ENCODE measurements at regions not wholly inside any gene's neighbourhood (a gene's known extent, or its start where the extent isn't known, plus 50 kb on each side); places are given as distances from the start of the nearest gene placed in this dataset.
"Not testable (repeated sequence)": the region's sequence is repeated elsewhere in the genome, so short reads cannot be mapped to it uniquely, and the experiment has no call there.

- Histone ChIP-seq H3K27me3 (ENCODE audit: control insufficient read depth in 1 of 2, insufficient read depth in 2 of 2, low read length in 2 of 2) (no peaks in the 10 kb centered on the region), H3K27ac (ENCODE audit: low read depth, low read length) (no peak overlapping the region), H3K9ac (ENCODE audit: low read depth in 1 of 2, low read length in 2 of 2) (no peak overlapping the region), H3K36me3 (ENCODE audit: control insufficient read depth in 1 of 2, insufficient read depth in 2 of 2, low read length in 2 of 2) (no peaks in the 10 kb centered on the region), H3K4me3 (ENCODE audit: low read depth in 1 of 2, low read length in 2 of 2) (no peak overlapping the region), H3K9me3 (ENCODE audit: control insufficient read depth in 1 of 2, low read length in 2 of 2) (no peaks in the 10 kb centered on the region), H3K4me1 (ENCODE audit: control insufficient read depth in 1 of 2, insufficient read depth in 2 of 2, low read length in 2 of 2) (peaks cover 5 to 6% of the 10 kb centered on the region in 2 donors)
Measured at GRCh38 chr6:168242111-168242939, 77.3 kb downstream of the DACT2 start.

- Histone ChIP-seq H3K27ac (ENCODE audit: low read depth, low read length) (no peak overlapping the region), H3K4me1 (ENCODE audit: control insufficient read depth in 1 of 2, insufficient read depth in 2 of 2, low read length in 2 of 2) (no peaks in the 10 kb centered on the region), H3K4me3 (ENCODE audit: low read depth in 1 of 2, low read length in 2 of 2) (no peak overlapping the region), H3K9me3 (ENCODE audit: control insufficient read depth in 1 of 2, low read length in 2 of 2) (no peaks in the 10 kb centered on the region), H3K27me3 (ENCODE audit: control insufficient read depth in 1 of 2, insufficient read depth in 2 of 2, low read length in 2 of 2) (no peaks in the 10 kb centered on the region), H3K36me3 (ENCODE audit: control insufficient read depth in 1 of 2, insufficient read depth in 2 of 2, low read length in 2 of 2) (no peaks in the 10 kb centered on the region), H3K9ac (ENCODE audit: low read depth in 1 of 2, low read length in 2 of 2) (no peak overlapping the region)
Measured at GRCh38 chr6:168240160-168240559, 79.4 kb downstream of the DACT2 start.

GRCh38 chr6:168239044-168239773 is 80.4 kb downstream of the DACT2 start:
- H3K9me3 ChIP-seq (ENCODE audit: control insufficient read depth in 1 of 2, low read length in 2 of 2): no peaks in the 10 kb centered on the region
- no peak overlapping the region for H3K4me3 ChIP-seq (ENCODE audit: low read depth in 1 of 2, low read length in 2 of 2)
- no peak overlapping the region for H3K27ac ChIP-seq (ENCODE audit: low read depth, low read length)
- H3K9ac ChIP-seq (ENCODE audit: low read depth in 1 of 2, low read length in 2 of 2): no peak overlapping the region
- no peaks in the 10 kb centered on the region for H3K27me3 ChIP-seq (ENCODE audit: control insufficient read depth in 1 of 2, insufficient read depth in 2 of 2, low read length in 2 of 2)
- no peaks in the 10 kb centered on the region for H3K4me1 ChIP-seq (ENCODE audit: control insufficient read depth in 1 of 2, insufficient read depth in 2 of 2, low read length in 2 of 2)
- H3K36me3 ChIP-seq (ENCODE audit: control insufficient read depth in 1 of 2, insufficient read depth in 2 of 2, low read length in 2 of 2): no peaks in the 10 kb centered on the region

- no peaks in the 10 kb centered on the region for H3K9me3 ChIP-seq (ENCODE audit: control insufficient read depth in 1 of 2, low read length in 2 of 2)
- no peaks in the 10 kb centered on the region for H3K4me1 ChIP-seq (ENCODE audit: control insufficient read depth in 1 of 2, insufficient read depth in 2 of 2, low read length in 2 of 2)
- no peak overlapping the region for H3K27ac ChIP-seq (ENCODE audit: low read depth, low read length)
- no peaks in the 10 kb centered on the region for H3K27me3 ChIP-seq (ENCODE audit: control insufficient read depth in 1 of 2, insufficient read depth in 2 of 2, low read length in 2 of 2)
- H3K4me3 ChIP-seq (ENCODE audit: low read depth in 1 of 2, low read length in 2 of 2): no peak overlapping the region
- H3K9ac ChIP-seq (ENCODE audit: low read depth in 1 of 2, low read length in 2 of 2): no peak overlapping the region
- H3K36me3 ChIP-seq (ENCODE audit: control insufficient read depth in 1 of 2, insufficient read depth in 2 of 2, low read length in 2 of 2): no peaks in the 10 kb centered on the region
Measured at GRCh38 chr6:168238159-168238909, 81.2 kb downstream of the DACT2 start.

- H3K27ac ChIP-seq (ENCODE audit: low read depth, low read length); H3K9me3 ChIP-seq (ENCODE audit: control insufficient read depth in 1 of 2, low read length in 2 of 2); H3K4me3 ChIP-seq (ENCODE audit: low read depth in 1 of 2, low read length in 2 of 2); H3K27me3 ChIP-seq (ENCODE audit: control insufficient read depth in 1 of 2, insufficient read depth in 2 of 2, low read length in 2 of 2); H3K36me3 ChIP-seq (ENCODE audit: control insufficient read depth in 1 of 2, insufficient read depth in 2 of 2, low read length in 2 of 2); H3K4me1 ChIP-seq (ENCODE audit: control insufficient read depth in 1 of 2, insufficient read depth in 2 of 2, low read length in 2 of 2); H3K9ac ChIP-seq (ENCODE audit: low read depth in 1 of 2, low read length in 2 of 2): not testable (repeated sequence)
Measured at GRCh38 chr6:168233875-168234213, 85.7 kb downstream of the DACT2 start.

- Histone ChIP-seq H3K36me3 (ENCODE audit: control insufficient read depth in 1 of 2, insufficient read depth in 2 of 2, low read length in 2 of 2) (no peaks in the 10 kb centered on the region), H3K9ac (ENCODE audit: low read depth in 1 of 2, low read length in 2 of 2) (no peak overlapping the region), H3K4me3 (ENCODE audit: low read depth in 1 of 2, low read length in 2 of 2) (no peak overlapping the region), H3K4me1 (ENCODE audit: control insufficient read depth in 1 of 2, insufficient read depth in 2 of 2, low read length in 2 of 2) (no peaks in the 10 kb centered on the region), H3K27ac (ENCODE audit: low read depth, low read length) (no peak overlapping the region), H3K9me3 (ENCODE audit: control insufficient read depth in 1 of 2, low read length in 2 of 2) (no peaks in the 10 kb centered on the region), H3K27me3 (ENCODE audit: control insufficient read depth in 1 of 2, insufficient read depth in 2 of 2, low read length in 2 of 2) (no peaks in the 10 kb centered on the region)
Measured at GRCh38 chr6:168232989-168233874, 86.3 kb downstream of the DACT2 start.

- Histone ChIP-seq H3K27me3 (ENCODE audit: control insufficient read depth in 1 of 2, insufficient read depth in 2 of 2, low read length in 2 of 2) (no peaks in the 10 kb centered on the region), H3K4me3 (ENCODE audit: low read depth in 1 of 2, low read length in 2 of 2) (no peak overlapping the region), H3K9ac (ENCODE audit: low read depth in 1 of 2, low read length in 2 of 2) (no peak overlapping the region), H3K4me1 (ENCODE audit: control insufficient read depth in 1 of 2, insufficient read depth in 2 of 2, low read length in 2 of 2) (no peaks in the 10 kb centered on the region), H3K27ac (ENCODE audit: low read depth, low read length) (no peak overlapping the region), H3K9me3 (ENCODE audit: control insufficient read depth in 1 of 2, low read length in 2 of 2) (no peaks in the 10 kb centered on the region), H3K36me3 (ENCODE audit: control insufficient read depth in 1 of 2, insufficient read depth in 2 of 2, low read length in 2 of 2) (no peaks in the 10 kb centered on the region)
Measured at GRCh38 chr6:168232528-168232927, 87.0 kb downstream of the DACT2 start.

GRCh38 chr6:168232062-168232461 is 87.5 kb downstream of the DACT2 start:
- Histone ChIP-seq H3K27me3 (ENCODE audit: control insufficient read depth in 1 of 2, insufficient read depth in 2 of 2, low read length in 2 of 2) (no peaks in the 10 kb centered on the region), H3K9ac (ENCODE audit: low read depth in 1 of 2, low read length in 2 of 2) (no peak overlapping the region), H3K27ac (ENCODE audit: low read depth, low read length) (no peak overlapping the region), H3K4me1 (ENCODE audit: control insufficient read depth in 1 of 2, insufficient read depth in 2 of 2, low read length in 2 of 2) (no peaks in the 10 kb centered on the region), H3K4me3 (ENCODE audit: low read depth in 1 of 2, low read length in 2 of 2) (no peak overlapping the region), H3K9me3 (ENCODE audit: control insufficient read depth in 1 of 2, low read length in 2 of 2) (no peaks in the 10 kb centered on the region), H3K36me3 (ENCODE audit: control insufficient read depth in 1 of 2, insufficient read depth in 2 of 2, low read length in 2 of 2) (no peaks in the 10 kb centered on the region)

- H3K4me3 ChIP-seq (ENCODE audit: low read depth in 1 of 2, low read length in 2 of 2): no peak overlapping the region
- H3K9me3 ChIP-seq (ENCODE audit: control insufficient read depth in 1 of 2, low read length in 2 of 2): no peaks in the 10 kb centered on the region
- H3K9ac ChIP-seq (ENCODE audit: low read depth in 1 of 2, low read length in 2 of 2): no peak overlapping the region
- no peak overlapping the region for H3K27ac ChIP-seq (ENCODE audit: low read depth, low read length)
- no peaks in the 10 kb centered on the region for H3K27me3 ChIP-seq (ENCODE audit: control insufficient read depth in 1 of 2, insufficient read depth in 2 of 2, low read length in 2 of 2)
- no peaks in the 10 kb centered on the region for H3K36me3 ChIP-seq (ENCODE audit: control insufficient read depth in 1 of 2, insufficient read depth in 2 of 2, low read length in 2 of 2)
- no peaks in the 10 kb centered on the region for H3K4me1 ChIP-seq (ENCODE audit: control insufficient read depth in 1 of 2, insufficient read depth in 2 of 2, low read length in 2 of 2)
Measured at GRCh38 chr6:168231393-168231957, 88.1 kb downstream of the DACT2 start.

All from duodenal mucosa (tissue), 2 donors.